DND-41 (cell line): ENCODE measurements at regions not wholly inside any gene's neighbourhood (a gene's known extent, or its start where the extent isn't known, plus 50 kb on each side); places are given as distances from the start of the nearest gene placed in this dataset.

ENCODE experiments used
- CTCF ChIP-seq: IDR thresholded peaks from 2 replicates; pipeline ENCODE4 v1.5.1; 2012; ENCODE audit warnings: borderline replicate concordance, low read length, moderate library complexity, mild to moderate bottlenecking; ENCODE audit not compliant: poor library complexity, severe bottlenecking; ENCODE audit errors: extremely low read depth
- EZH2 ChIP-seq: IDR thresholded peaks from 3 replicates; pipeline ENCODE4 v1.6.1; 2012; ENCODE audit warnings: borderline replicate concordance, low read depth, mild to moderate bottlenecking, moderate library complexity, low read length, inconsistent platforms; ENCODE audit not compliant: severe bottlenecking

GRCh38 chrX:13414006-13414647 is 94.3 kb upstream of the ATXN3L start:
- TF ChIP-seq CTCF (no peak), EZH2 (no peak)
